HG03571 (cell line): ENCODE measurements at regions not wholly inside any gene's neighbourhood (a gene's known extent, or its start where the extent isn't known, plus 50 kb on each side); places are given as distances from the start of the nearest gene placed in this dataset.
A peak's percentile ranks its signal among the peaks of the same experiment; 100 is the strongest.

Source experiments
- ATAC-seq: cut with Tn5 transposase; IDR thresholded peaks from one replicate; pipeline ENCODE4 v1.9.1; 2021; ENCODE audit not compliant: unreplicated experiment

DNA sequence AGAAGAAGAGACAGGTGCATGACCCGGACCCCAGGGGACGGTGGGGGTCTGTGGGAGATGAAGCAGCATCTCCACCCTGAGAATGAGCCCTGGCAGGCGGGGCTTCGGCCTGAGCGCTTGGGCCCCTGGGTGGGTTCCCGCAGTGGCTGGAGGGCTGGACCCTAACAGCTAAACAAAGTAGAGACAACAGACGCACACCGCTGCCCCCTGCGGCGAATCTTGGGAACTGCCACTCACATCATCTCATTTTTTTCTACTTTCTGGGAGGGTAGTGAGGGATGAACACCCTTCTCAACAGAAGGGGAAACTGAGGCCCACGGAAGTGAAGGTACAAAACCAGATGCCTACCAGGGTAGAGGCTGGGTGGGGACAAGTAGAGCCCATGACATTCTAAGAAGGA is 104.7 kb downstream of the RFLNA start:
- no peak for ATAC-seq

- no peak for ATAC-seq
These were observed 103.8 kb downstream of the RFLNA start for GRCh38 chr12:124398578-124399227.

DNA sequence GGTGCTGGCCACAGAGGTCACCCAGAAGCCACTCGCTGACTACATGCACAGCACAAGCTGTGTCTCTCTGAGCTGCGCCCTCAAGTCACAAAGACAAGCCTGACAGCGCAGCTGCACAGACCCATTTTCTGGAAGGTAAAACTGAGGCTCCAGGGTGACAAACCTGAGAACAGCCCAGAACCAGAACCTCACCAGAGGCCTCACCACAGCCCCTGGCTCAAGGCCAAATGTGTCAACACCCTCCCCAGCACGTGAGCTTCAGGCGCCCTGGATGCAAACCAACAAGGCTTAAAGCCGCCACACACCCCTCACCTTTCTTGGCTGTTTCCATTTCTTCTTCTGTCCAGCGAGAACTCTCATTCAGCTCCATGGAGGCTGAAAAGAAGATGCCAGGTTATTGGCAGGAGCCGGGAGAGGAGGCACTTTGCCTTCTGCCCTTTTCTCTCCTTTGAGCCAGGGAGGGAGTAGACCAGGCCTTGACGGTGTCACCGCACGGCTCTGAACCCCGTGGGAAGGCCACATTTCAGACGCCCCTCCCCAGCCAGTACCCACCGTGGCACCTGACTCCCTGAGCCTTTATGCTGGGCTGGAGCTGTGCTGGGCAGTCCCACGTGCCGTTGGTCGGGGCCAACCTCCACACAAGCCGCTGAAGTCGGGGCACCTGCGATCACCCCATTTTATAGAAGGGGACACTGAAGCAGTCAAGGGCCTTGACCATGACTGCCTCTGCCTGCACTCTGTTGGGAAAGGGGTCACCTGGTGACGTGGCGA is 103.1 kb downstream of the RFLNA start:
- no peak for ATAC-seq

DNA sequence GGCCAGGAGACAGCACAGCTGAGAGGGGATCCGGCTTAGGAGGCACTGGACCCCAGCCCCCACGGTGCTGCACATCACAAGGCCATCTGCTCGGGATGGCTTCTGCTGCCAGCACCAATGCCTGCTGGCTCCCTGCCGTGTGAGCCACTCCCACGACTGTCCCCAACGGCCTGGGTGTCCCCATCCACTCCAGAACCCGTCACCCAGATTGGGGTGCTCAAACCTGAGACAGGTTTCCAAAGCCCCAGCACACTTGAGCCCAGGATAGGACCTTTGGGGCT is 102.4 kb downstream of the RFLNA start:
- no peak for ATAC-seq

DNA sequence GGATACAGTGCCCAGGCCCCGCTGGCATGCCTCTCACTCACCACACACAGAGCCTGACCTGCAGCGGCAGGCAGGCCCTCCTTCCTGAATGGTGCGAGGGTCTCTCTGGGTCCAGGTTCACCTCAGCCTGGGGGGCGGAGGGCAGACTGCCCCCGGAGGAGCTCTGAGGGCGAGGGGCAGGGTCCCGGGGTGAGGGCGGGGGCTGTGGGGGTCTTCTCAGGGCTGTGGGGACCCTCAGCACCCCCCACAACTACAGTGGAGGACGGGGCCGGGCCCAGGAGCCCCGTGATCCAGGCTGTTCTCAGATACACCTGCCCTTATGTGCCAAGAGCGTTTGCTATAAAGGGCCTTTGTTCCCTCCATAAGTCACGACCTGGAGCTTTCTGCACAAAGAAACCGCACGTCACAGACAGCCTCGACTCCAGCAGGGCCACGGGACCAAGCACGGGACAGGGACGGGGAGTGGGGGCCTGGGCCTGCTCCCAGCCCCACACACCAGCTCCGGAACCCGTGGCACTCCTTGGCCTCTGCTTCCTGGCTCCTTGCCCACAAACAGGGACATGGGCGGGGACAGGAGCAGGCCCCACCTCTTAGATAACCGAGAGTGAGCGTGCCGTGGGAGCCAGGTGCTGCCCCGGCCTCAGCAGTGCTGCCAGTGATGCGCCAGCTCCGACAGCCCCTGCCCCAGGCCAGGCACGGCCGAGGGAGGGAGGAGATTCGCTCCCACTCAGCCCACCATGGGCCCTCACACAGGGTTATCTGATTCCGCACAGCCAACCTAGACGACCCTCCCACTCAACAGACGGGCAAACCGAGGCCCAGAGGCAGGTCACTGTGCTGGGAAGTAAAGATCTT is 101.9 kb downstream of the RFLNA start:
- no peak for ATAC-seq

DNA sequence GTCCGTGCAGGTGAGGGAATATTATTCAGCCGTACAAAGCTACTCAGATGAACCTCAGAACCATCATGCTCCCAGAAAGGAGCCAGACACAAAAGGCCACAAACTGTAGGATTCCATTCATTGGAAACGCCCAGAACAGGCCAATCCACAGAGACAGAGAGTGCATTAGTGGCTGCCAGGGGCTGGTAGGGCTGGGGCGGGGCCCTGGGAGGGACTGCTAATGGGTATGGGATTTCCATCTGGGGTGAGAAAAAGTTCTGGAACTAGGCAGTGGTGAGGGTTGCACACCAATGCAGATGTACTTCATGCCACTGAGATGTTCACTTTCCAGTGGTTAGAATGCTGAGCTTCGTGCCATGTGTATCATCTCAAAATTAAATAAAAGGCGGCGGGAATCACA is 101.1 kb downstream of the RFLNA start:
- ATAC-seq = no peak

DNA sequence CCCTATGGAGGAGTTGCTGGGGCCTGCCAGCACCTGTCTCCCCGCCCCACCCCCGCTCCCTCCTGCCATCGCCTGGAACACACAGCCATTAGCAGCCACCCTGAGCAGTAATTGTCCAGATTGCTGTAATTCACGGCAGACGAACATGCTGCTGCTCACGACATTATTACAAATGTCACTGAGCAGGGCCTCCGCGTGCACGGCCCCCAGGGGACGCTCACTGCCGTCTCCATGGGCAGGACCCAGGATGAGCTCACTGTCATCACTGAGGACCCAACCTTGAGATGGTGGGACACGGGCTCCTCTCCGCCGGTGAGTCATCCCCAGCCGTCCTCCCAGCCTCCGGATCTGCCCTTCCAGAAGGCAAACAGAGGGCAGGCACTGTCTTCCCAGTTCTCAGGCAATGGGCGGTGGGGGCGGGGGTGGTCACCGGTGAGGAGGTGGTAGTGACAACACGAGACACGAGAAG is 100.4 kb downstream of the RFLNA start:
- no peak for ATAC-seq

GRCh38 chr12:124394462-124395128 is 99.7 kb downstream of the RFLNA start:
- ATAC-seq = no peak

DNA sequence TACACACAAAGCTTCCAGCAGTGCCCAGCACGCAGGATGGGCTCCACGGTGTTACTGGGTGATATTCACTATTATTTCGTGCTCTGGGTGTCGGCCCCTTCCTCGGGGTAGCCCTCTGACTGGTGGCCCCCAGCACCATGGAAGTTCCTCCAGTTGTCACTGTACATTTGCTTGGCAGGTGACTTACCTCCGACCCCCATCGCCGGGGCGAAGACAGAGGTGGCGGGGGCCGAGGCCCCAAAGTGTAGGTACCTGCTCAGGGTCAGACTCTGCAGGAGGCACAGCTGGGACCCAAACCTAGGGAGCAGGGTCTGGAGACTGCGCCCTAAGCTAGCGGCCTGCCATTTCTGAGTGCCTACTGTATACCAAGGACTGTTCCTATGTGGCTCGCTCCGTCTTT is 98.9 kb downstream of the RFLNA start:
- ATAC-seq = no peak

DNA sequence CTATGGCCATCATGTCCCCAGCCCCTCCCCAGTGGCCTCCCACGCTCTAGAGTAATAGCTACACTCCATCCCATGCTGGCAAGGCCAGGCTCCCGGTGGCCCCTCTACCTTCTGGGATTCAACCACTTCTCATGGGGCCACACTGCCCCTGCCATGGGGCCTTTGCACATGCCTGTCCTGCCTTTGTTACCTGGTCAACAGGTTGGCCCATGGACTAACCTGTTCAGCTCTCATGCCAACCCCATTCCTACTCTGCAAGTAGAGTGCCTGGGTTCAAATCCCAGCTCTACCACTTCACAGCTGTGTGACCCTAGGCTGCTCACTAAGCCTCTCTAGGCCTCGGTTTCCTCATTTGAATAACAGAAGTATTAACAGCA is 98.5 kb downstream of the RFLNA start:
- no peak for ATAC-seq

DNA sequence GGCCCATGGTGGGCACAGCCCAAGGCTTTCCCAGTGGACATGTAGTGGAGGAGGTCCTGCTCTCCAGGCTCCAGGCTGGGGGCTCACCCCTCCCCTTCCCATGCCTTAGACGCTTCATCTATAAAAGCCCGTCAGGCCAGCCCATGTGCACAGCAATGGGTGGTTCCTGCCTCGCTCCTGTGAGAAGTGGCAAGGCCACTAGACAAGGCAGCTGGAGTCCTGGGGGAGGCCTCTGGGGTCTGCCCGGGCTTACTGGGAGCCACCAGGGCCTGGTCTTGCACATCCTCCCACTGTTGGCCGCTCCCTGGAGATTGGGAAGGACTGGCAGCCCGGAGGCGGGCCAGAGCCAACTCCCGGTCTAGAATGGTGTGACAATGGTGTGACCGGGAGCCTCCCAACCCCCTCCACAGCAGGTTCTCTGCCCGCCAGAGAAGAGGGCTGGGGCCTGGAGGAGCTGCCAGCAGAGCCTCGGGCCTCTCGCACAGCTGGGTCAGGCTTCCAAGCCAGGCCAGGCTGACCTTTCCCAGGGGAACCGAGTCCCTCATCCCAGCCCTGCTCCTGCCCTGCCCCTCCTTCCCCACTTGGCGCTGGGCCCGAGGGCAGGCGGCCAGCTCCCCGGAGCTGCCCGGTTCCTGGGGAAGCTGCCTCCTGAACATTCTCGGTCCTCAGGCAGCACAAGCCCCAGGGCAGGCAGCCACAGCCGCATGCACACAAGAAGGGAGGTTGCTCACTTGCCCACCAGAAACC is 97.9 kb downstream of the RFLNA start:
- no peak for ATAC-seq

GRCh38 chr12:124392271-124392666 is 97.4 kb downstream of the RFLNA start:
- no peak for ATAC-seq

DNA sequence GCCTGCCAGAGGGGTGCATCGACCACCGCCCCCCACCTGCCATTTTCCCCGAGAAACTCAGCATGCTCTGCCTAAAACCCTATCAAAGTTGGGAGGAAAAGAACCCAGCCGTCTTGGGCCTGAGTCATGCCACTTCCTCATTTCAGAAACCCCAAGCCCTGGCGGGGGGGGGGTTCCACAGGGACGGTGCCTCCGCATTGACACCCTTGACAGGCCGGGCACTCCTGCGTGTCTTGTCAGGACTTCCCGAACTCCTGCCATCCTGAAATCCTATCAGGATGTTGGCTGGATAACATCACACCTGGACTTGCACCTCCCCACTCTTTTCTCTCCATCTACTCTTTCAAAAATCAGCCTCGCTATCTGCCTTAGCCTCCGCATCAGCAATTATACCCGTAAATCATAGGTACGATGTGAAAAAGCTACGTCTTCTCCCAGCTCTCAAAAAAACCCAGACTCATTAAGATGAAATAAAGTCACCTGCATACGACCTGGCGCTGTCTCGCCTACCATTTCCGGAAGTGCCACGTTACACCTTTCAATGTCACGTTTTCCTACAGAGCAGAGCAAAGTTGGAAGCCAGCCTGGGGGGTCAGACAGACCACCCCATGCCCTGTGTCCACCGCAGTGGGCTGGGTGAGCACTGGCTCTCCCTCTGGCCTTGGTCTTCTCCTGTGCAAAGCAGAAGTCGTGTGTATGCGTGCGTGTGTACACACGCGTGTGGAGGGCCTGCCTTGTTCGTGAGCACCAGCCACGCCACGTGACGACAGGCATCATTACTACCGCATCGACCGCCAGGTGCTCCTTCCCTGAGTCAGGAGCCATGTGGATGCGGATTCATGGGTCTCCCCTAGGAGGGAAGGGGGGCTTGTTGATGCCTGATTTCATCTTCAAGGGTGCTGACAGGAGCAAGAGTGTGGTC is 96.7 kb downstream of the RFLNA start:
- ATAC-seq = peak; percentile 49

- ATAC-seq = peak; percentile 38
These were observed 95.7 kb downstream of the RFLNA start for GRCh38 chr12:124390442-124391097.

DNA sequence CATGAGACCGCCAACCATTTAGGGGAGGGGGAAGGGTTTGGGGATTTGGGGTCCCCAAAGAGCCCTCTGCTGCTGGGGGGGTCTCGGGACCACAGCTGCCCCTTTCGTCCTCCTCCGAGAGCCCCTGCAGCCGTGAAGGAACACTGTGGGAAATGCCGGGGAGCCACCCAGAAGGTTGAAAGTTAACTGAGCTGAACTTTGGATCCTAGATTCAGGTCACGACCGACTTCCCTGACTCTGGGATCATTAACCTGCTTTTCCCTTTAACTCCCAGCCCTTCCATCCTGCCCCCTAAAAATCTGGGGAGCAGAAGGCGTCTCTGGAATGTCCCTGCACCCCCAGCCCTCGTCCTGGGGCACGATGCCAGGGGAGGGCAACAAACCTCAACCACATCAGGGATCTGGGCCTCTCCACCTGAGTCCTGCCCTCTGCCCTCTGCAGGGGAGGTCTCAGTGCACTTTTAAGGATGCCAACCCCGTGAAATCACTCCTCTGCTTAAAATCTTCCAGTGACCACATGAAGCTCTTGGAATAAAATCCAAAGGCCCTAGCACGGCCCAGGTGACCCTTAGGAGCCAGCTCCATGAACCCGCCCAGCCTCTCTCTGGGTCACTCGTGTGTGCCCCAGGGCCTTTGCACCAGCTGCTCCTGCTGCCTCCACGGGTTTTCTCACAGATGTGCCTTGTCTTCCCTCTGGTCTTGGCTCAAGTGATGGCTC is 95.0 kb downstream of the RFLNA start:
- ATAC-seq = no peak

DNA sequence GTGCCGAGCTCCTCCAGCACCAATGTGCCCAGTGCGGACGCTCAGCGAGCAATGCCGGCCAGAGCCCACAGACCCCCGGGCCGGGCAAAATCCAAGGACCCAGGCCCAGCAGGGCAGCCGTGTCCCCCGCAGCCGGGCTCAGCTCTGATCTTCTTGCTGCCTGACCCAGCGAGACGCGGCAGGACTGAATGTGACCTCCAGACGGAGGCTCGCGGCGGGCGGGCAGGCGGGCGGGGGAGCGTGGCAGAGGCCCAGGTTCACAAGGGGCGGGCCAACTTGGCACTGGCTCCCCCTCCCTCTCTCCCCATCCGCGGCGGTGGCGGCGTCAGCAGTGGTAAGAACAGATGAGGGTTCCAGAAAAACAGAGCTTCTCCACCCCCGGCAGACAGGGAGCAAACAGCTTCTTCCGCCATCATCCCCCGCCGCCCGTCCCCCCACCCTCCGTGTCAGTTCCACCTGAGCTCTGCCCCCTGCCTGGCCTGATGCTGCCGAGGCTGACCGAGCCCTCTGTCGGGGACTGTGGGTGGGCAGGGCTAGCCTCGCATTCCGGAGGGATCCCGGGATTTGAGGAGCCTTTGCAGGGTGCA is 94.3 kb downstream of the RFLNA start:
- no peak for ATAC-seq

DNA sequence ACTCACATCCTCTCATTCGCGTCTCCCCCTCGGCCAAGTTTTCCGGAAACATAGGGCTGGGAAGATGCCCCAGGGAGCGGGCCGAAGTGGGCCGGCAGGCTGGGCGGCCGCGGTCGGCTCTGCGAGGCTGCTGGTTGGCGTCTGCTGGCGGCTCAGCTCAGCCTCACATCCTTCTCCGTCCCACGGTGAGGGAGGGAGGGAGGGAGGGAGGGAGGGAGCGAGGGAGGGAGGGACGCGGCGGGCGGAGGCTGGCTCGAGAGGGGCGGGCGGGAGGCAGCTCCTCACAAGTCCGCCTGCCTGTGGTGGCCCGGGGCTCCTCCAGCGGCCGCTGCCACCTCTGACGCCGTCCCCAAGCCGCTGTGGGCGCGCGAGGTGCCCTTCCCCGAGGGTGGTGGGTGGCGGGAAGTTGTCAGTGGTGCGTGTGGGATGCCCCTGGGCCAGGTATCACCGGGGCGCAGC is 93.8 kb downstream of the RFLNA start:
- no peak for ATAC-seq

GRCh38 chr12:124388038-124388671 is 93.3 kb downstream of the RFLNA start:
- ATAC-seq = no peak
